ENCODE measurements at regions not wholly inside any gene's neighbourhood (a gene's known extent, or its start where the extent isn't known, plus 50 kb on each side); places are given as distances from the start of the nearest gene placed in this dataset.
A peak's percentile ranks its signal among the peaks of the same experiment; 100 is the strongest.

DNA sequence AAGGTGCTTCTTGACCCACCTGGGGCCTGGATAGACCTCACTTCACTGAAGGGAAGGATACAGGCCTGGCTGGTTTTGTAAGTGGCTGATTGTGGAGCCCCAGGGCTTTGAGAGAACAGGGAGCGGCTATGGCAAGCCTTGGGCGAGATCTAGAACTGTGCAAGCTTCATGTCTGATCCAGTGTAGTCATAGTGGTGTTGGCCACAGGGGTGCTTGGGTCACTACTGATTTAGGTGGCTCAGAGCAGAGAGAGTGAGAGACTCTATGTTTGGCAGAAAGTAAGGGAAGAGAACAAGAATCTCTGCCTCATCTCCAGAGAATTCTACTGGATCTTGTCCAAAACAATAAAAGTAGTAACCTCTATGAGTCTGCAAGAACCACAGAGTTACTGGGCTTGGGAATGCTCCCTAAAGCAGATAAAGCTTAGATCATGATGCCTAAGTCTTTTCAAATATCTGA is 394.2 kb upstream of the EPHA3 start:
- H3K4me3 Mint-ChIP-seq = no peak overlapping the region
- no peaks in the 10 kb centered on the region for H3K27me3 Mint-ChIP-seq (ENCODE audit: low read depth)
- no peak overlapping the region for H3K27ac Mint-ChIP-seq
- no peaks in the 10 kb centered on the region for H3K4me1 Mint-ChIP-seq
- H3K36me3 Mint-ChIP-seq (ENCODE audit: low read depth) = no peaks in the 10 kb centered on the region
- no peak for TF ChIP-seq CTCF (IDR thresholded peaks at IDR 0.05; ENCODE audit: unreplicated experiment in 3 of 3)
- H3K9me3 Mint-ChIP-seq = peaks cover 3% of the 10 kb centered on the region

- H3K36me3 Mint-ChIP-seq (ENCODE audit: low read depth) = no peaks in the 10 kb centered on the region
- no peak overlapping the region for H3K27ac Mint-ChIP-seq
These were observed 381.8 kb upstream of the EPHA3 start for GRCh38 chr3:88725440-88726165.

DNA sequence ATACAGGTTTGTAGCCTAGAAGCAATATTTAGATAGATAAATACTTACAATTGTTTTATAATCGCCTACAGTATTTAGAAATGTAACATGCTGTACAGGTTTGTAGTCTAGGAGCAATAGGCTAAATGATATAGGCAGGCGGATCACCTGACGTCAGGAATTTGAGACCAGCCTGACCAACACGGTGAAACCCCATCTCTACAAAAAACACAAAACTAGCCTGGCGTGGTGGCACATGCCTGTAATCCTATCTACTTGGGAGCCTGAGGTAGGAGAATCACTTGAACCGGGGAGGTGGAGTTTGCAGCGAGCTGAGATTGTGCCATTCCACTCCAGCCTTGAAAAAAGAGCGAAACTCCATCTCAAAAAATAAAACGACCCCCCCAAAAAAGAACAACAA is 375.2 kb upstream of the EPHA3 start:
- Mint-ChIP-seq H3K27me3 (ENCODE audit: low read depth) (no peaks in the 10 kb centered on the region), H3K4me1 (peaks cover 4% of the 10 kb centered on the region), H3K9me3 (no peaks in the 10 kb centered on the region), H3K36me3 (ENCODE audit: low read depth) (no peaks in the 10 kb centered on the region), H3K4me3 (no peak overlapping the region), H3K27ac (no peak overlapping the region)
- no peak for TF ChIP-seq CTCF (IDR thresholded peaks at IDR 0.05; ENCODE audit: unreplicated experiment in 3 of 3)

More at GRCh38 chr3:88725440-88726165, 381.8 kb upstream of the EPHA3 start:
- Mint-ChIP-seq H3K4me1 (no peaks in the 10 kb centered on the region), H3K27me3 (ENCODE audit: low read depth) (no peaks in the 10 kb centered on the region), H3K4me3 (no peak overlapping the region), H3K9me3 (peaks cover 4% of the 10 kb centered on the region)
- TF ChIP-seq CTCF (IDR thresholded peaks at IDR 0.05; ENCODE audit: unreplicated experiment in 3 of 3) = no peak

DNA sequence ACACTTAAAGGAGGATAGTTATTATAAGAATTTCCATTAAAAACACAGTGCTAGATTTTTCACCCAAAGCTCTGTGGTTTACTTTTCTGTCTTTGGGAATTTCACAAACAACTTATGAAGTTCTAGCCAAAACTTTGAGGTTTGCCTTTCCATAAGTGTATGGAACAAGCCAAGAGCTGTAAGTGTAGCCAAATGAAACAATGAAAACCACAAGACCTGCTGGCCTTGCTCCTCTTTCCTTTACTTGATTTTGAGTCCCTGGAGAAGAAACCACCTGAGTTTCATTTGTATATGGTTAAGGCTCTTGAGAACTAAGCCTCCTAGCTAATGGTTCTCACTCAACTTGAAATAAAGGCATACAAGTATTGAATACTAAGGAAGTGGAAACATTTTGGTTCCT is 365.3 kb upstream of the EPHA3 start:
- no peak for TF ChIP-seq CTCF (IDR thresholded peaks at IDR 0.05; ENCODE audit: unreplicated experiment in 3 of 3)
- Mint-ChIP-seq H3K4me3 (no peak overlapping the region), H3K36me3 (ENCODE audit: low read depth) (no peaks in the 10 kb centered on the region), H3K27ac (peak overlapping the region in 2 of 3 experiments; percentile 4 to 29), H3K4me1 (no peaks in the 10 kb centered on the region), H3K9me3 (peaks cover 2% of the 10 kb centered on the region), H3K27me3 (ENCODE audit: low read depth) (no peaks in the 10 kb centered on the region)

DNA sequence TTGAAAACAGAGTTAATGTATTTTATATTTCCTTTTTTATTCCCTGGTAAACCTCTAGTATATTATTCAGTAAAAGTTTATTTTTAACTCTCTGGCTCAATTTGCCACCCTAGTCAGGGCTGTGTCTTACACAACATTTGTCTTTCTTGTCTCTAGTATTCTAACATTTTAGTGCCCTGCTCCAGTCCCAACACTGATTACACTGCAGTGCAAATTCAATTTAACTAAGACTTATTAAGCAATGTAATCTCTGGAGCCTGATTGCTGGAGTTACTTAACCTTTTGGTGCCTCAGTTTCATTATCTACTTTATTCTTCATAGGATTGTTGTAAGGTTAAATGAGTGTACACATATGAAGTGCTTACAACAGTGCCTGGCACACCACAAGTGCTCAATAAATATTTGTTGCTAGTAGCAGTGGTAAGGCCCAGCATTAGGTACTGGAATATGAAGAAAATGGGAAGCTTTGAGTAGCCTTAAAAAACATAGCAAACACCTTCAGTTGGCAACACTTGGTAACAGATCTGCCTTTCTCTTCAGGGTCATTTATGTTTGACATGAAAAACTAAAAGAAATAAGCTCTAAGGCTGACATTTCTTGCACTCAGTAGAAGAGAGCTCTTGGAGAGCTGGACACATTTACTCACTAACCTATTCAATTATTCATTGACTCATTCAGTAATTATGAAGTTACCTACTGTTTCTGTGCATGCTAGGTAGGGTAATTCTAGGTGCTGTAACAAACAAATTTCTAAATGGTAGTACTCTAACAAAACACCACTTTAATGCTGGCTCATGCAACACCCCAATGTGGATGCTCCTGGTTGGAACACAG is 364.5 kb upstream of the EPHA3 start:
- Mint-ChIP-seq H3K27me3 (ENCODE audit: low read depth) (no peaks in the 10 kb centered on the region), H3K9me3 (no peaks in the 10 kb centered on the region), H3K4me1 (no peaks in the 10 kb centered on the region), H3K27ac (peak overlapping the region; percentile 4 to 84 (median 46)), H3K36me3 (ENCODE audit: low read depth) (no peaks in the 10 kb centered on the region), H3K4me3 (no peak overlapping the region)
- no peak for TF ChIP-seq CTCF (IDR thresholded peaks at IDR 0.05; ENCODE audit: unreplicated experiment in 3 of 3)
